HAP-1 (cell line): ENCODE measurements at regions not wholly inside any gene's neighbourhood (a gene's known extent, or its start where the extent isn't known, plus 50 kb on each side); places are given as distances from the start of the nearest gene placed in this dataset.

Source experiments
- DNase-seq, 2 experiments: peaks; one replicate each; pipeline ENCODE4 v3.0.0-alpha.2; 2016 to 2020; ENCODE audit warnings: low spot score in 2 of 2
- H3K27me3 ChIP-seq: fragments of 250-450 bp; sonication (Bioruptor Pico); 2 replicates; pipeline ENCODE4 v1.5.1; 2020; ENCODE audit warnings: low read depth, mild to moderate bottlenecking, moderate library complexity
- H3K36me3 ChIP-seq: fragments of 250-450 bp; sonication (Bioruptor Pico); replicated peaks from 2 replicates; pipeline ENCODE4 v1.5.1; 2020; ENCODE audit warnings: mild to moderate bottlenecking
- H3K4me1 ChIP-seq: fragments of 250-450 bp; sonication (Bioruptor Pico); 2 replicates; pipeline ENCODE4 v1.5.1; 2020; ENCODE audit warnings: mild to moderate bottlenecking
- H3K4me3 ChIP-seq: fragments of 250-450 bp; sonication (Bioruptor Pico); 2 replicates; pipeline ENCODE4 v1.5.1; 2020; ENCODE audit warnings: mild to moderate bottlenecking, moderate library complexity
- H3K9me3 ChIP-seq: fragments of 250-450 bp; sonication (Bioruptor Pico); 2 replicates; pipeline ENCODE4 v1.5.1; 2020; ENCODE audit warnings: mild to moderate bottlenecking, moderate library complexity
- in situ Hi-C: fragments of 300-500 bp; cut with MboI; formaldehyde crosslinking; loops from 3 replicates; pipeline ENCODE4 v1.14.3; 2020; ENCODE audit warnings: low sequenced_read_pairs, inconsistent platforms, mixed read lengths

DNA sequence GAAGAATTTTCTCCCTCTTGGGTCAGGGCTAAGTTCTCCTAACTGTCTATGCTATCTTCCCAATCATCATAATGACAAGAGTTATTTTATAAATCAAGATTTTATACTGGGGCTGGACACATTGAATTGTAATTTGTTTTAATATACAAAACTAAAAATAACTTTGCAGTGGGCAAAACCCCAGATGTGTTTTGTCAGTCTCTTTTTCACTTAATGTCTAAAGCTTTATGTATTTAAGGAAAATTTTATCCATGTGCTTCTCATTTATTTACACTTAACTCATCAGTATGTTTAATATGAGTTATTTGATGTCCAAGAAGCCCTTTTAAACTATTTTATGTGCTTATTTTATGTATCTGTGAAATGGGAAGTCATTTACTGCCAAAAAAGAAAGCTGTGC lies 362.8 kb upstream of the ADAMTSL1 start:
- in situ Hi-C loops = no loop called here
- DNase-seq = no peak
- Histone ChIP-seq H3K36me3 (no peaks in the 10 kb centered on the region), H3K27me3 (no peaks in the 10 kb centered on the region), H3K4me1 (peaks cover 5% of the 10 kb centered on the region; the same call in 1 of the 2 replicates), H3K4me3 (no peak overlapping the region), H3K9me3 (no peaks in the 10 kb centered on the region)

GRCh38 chr9:18114559-18115475 lies 359.1 kb upstream of the ADAMTSL1 start:
- H3K27me3 ChIP-seq = no peaks in the 10 kb centered on the region
- no peaks in the 10 kb centered on the region for H3K9me3 ChIP-seq
- no peak for DNase-seq
- no peaks in the 10 kb centered on the region for H3K36me3 ChIP-seq
- H3K4me1 ChIP-seq = no peaks in the 10 kb centered on the region
- in situ Hi-C loops = no loop called here
- H3K4me3 ChIP-seq = no peak overlapping the region

DNA sequence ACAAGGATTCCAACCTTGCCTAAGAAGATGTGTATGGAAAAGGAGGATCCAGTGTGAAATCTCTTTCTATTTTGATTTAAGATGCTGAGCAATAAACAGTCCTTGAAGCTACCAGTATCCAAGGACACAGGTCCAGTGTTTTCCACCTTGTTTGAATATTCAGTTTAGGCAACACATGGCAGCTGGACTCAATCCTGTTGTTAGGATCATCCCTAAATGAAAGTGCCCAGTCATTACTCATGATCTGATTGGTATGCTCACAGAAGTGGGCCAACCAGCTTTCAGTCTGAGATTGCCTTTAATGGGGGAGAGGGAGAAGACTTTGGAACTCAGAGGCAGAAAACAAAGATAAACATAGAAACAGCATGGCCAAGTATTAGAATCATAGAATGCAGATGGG lies 355.7 kb upstream of the ADAMTSL1 start:
- in situ Hi-C loops = no loop called here
- DNase-seq = no peak

DNA sequence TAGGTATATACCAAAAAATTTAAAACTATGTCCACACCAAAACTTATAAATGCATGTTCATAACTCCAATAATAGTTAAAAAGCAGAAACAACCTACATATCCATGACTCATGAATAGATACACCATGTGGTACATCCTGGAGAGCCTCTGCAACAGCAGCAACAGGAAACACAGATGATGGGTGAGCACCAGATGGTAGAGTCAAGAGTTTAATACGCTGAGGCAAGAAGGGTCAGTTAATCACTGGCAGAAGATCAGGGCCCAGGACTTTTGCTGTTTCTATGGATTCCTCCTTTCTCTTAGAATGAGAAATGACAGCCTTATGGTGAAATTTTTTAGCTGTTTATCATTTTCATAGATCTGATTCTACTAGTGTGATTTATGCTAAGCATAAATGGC lies 351.8 kb upstream of the ADAMTSL1 start:
- Histone ChIP-seq H3K36me3 (no peaks in the 10 kb centered on the region), H3K27me3 (no peaks in the 10 kb centered on the region), H3K4me1 (no peaks in the 10 kb centered on the region), H3K9me3 (no peaks in the 10 kb centered on the region), H3K4me3 (no peak overlapping the region)
- no peak for DNase-seq
- in situ Hi-C loops = no loop called here

More for the DNA sequence above, 355.7 kb upstream of the ADAMTSL1 start:
- no peaks in the 10 kb centered on the region for H3K27me3 ChIP-seq
- H3K36me3 ChIP-seq = no peaks in the 10 kb centered on the region
- no peaks in the 10 kb centered on the region for H3K4me1 ChIP-seq
- no peaks in the 10 kb centered on the region for H3K9me3 ChIP-seq
- no peak overlapping the region for H3K4me3 ChIP-seq

- in situ Hi-C loops = no loop called here
- Histone ChIP-seq H3K36me3 (no peaks in the 10 kb centered on the region), H3K4me3 (no peak overlapping the region), H3K4me1 (no peaks in the 10 kb centered on the region; the same call in 1 of the 2 replicates), H3K27me3 (no peaks in the 10 kb centered on the region), H3K9me3 (no peaks in the 10 kb centered on the region)
- DNase-seq = no peak
These were observed 349.2 kb upstream of the ADAMTSL1 start for GRCh38 chr9:18124760-18125159.

DNA sequence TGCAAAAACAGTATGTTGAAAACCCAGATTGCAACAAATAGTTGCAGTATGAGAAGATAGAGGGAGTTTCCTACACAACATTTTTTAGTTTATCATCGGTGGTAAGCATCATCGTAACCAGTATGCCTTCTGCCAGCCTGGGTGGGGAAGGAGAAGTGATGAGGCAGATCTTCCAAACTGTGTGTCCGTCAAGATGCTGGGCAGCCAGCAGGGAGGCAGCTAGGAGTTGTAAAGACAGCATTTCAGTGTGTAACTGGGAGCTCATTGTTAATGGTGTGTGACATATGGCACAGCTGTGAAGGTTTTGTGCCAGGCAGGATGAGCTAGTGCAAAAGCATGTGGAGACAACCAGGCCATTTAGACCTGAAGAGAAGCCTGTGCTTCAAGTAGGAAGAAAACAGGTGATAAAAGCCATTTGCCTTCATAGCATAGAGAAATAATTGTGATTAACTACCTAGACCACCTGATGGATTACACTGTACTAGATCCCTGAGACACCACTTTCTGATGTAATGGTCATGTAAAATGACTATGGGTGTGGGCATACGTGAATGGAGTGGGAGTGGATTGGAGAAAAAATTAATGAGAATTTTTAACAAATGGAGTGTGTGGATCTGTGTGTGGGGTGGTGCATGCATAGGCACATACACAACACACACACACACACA lies 347.0 kb upstream of the ADAMTSL1 start:
- H3K9me3 ChIP-seq = no peaks in the 10 kb centered on the region
- H3K27me3 ChIP-seq = no peaks in the 10 kb centered on the region
- no peak for DNase-seq
- no peaks in the 10 kb centered on the region; the same call in 1 of the 2 replicates for H3K4me1 ChIP-seq
- no peaks in the 10 kb centered on the region for H3K36me3 ChIP-seq
- in situ Hi-C loops = no loop called here
- H3K4me3 ChIP-seq = no peak overlapping the region

DNA sequence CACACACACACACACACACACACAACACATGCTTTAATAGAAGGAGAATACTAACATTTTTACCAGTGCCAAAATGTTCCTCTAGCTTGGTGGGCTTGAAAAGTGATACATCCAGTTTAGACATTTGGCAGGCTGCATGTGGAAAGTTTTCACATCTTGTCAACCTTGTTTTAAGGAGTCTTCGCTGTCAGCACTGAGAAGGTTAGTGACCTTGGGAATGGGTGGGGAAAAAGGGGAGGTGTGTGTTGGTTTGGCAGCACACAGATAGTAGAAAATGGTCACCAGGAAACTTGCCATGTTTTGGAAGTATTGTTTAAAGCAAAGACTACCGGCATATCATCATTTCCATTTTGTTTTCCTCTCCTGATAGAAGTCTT lies 346.5 kb upstream of the ADAMTSL1 start:
- in situ Hi-C loops = no loop called here
- Histone ChIP-seq H3K4me3 (no peak overlapping the region), H3K27me3 (no peaks in the 10 kb centered on the region), H3K4me1 (no peaks in the 10 kb centered on the region; the same call in 1 of the 2 replicates), H3K9me3 (no peaks in the 10 kb centered on the region), H3K36me3 (no peaks in the 10 kb centered on the region)
- DNase-seq = no peak

GRCh38 chr9:18129809-18130334 lies 344.1 kb upstream of the ADAMTSL1 start:
- Histone ChIP-seq H3K4me1 (no peaks in the 10 kb centered on the region; the same call in 1 of the 2 replicates), H3K9me3 (no peaks in the 10 kb centered on the region), H3K27me3 (no peaks in the 10 kb centered on the region), H3K4me3 (no peak overlapping the region), H3K36me3 (no peaks in the 10 kb centered on the region)
- DNase-seq = no peak
- in situ Hi-C loops = no loop called here

- in situ Hi-C loops = no loop called here
- DNase-seq = no peak
- Histone ChIP-seq H3K27me3 (no peaks in the 10 kb centered on the region), H3K9me3 (no peaks in the 10 kb centered on the region), H3K4me3 (no peak overlapping the region), H3K36me3 (no peaks in the 10 kb centered on the region), H3K4me1 (no peaks in the 10 kb centered on the region)
These were observed 337.5 kb upstream of the ADAMTSL1 start for GRCh38 chr9:18136354-18136994.

DNA sequence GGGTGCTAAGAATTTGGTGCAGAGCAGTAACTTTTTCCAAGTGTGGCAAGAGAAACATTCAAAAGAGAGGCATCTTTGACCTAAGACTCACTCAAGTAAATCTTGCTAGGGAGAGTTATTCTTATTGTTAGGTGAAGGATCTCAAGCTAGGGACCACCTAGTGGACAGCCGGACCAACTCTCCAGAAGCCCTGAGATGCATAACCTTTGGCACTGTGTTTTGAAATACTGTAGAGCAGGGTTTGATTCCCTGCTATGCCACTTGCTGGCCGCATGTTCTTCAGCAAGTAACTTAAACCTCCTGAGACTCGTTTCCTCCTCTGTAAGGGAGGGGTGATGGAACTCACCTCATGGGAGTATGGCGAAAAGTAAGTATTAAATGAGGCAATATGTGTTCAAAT lies 336.1 kb upstream of the ADAMTSL1 start:
- in situ Hi-C loops = no loop called here
- Histone ChIP-seq H3K27me3 (no peaks in the 10 kb centered on the region), H3K4me3 (no peak overlapping the region), H3K36me3 (no peaks in the 10 kb centered on the region), H3K9me3 (no peaks in the 10 kb centered on the region), H3K4me1 (peaks cover 3% of the 10 kb centered on the region; the same call in 1 of the 2 replicates)
- DNase-seq = no peak

DNA sequence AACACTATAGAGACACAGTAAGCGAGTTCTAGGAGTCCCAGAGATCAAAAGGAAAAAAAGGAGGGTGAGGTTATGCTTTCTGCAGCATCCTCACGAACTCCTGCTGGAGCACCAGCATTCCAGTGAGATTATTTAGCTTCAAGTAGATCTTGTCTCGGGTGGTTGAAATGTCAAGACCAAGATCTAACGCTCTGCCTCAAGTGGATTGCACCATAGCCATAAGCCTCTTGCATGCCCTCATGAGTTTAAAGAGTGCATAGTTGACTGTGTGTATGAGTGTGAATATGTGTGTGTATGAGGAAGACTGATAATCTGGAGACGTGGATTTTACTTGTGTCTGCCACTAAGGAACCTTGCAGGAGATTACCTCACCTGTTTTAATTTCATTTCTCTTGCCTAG lies 335.3 kb upstream of the ADAMTSL1 start:
- no peak for DNase-seq

DNA sequence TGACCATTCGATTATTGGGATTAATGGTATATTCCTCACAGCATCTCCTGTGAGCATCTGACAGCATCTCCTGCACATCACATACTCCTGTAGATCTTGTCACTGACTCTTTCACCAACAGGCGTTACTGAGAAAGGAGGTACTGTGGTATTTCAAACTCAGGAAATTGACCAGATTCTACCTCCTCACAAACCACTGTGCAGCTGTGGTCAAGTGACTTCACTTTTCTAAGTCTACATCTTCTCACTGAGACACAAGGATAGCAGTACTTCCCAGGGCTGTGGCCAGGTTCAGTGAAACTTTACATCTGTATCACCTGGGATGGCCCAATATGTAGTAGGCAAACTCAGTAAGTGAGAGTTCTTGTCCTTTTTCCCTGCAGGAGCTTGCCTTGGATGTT lies 332.3 kb upstream of the ADAMTSL1 start:
- Histone ChIP-seq H3K4me1 (peaks cover 10% of the 10 kb centered on the region), H3K9me3 (no peaks in the 10 kb centered on the region), H3K36me3 (no peaks in the 10 kb centered on the region), H3K4me3 (no peak overlapping the region), H3K27me3 (no peaks in the 10 kb centered on the region)
- in situ Hi-C loops = no loop called here
- no peak for DNase-seq

More for the DNA sequence above, 335.3 kb upstream of the ADAMTSL1 start:
- H3K27me3 ChIP-seq = no peaks in the 10 kb centered on the region
- no peaks in the 10 kb centered on the region for H3K36me3 ChIP-seq
- in situ Hi-C loops = no loop called here
- H3K9me3 ChIP-seq = no peaks in the 10 kb centered on the region
- H3K4me1 ChIP-seq = peaks cover 7% of the 10 kb centered on the region
- no peak overlapping the region for H3K4me3 ChIP-seq

- peak; percentile 25 to 35 for DNase-seq
- no peak overlapping the region for H3K4me3 ChIP-seq
- H3K27me3 ChIP-seq = no peaks in the 10 kb centered on the region
- no peaks in the 10 kb centered on the region for H3K36me3 ChIP-seq
- peaks cover 10% of the 10 kb centered on the region for H3K4me1 ChIP-seq
- H3K9me3 ChIP-seq = no peaks in the 10 kb centered on the region
- in situ Hi-C loops = no loop called here
These were observed 330.7 kb upstream of the ADAMTSL1 start for GRCh38 chr9:18143073-18143745.
